HL-60 (cell line): ENCODE measurements at regions not wholly inside any gene's neighbourhood (a gene's known extent, or its start where the extent isn't known, plus 50 kb on each side); places are given as distances from the start of the nearest gene placed in this dataset.

Experiments
- POLR2AphosphoS5 ChIP-seq: IDR thresholded peaks from 2 replicates; pipeline ENCODE4 v1.6.1; 2012; ENCODE audit warnings: low read depth
- TF ChIP-seq, protein P1 (sequence below): IDR thresholded peaks from one replicate; pipeline ENCODE4 v1.5.1; 2011; ENCODE audit warnings: low read length, control low read depth, inconsistent platforms; ENCODE audit not compliant: insufficient read depth

DNA sequence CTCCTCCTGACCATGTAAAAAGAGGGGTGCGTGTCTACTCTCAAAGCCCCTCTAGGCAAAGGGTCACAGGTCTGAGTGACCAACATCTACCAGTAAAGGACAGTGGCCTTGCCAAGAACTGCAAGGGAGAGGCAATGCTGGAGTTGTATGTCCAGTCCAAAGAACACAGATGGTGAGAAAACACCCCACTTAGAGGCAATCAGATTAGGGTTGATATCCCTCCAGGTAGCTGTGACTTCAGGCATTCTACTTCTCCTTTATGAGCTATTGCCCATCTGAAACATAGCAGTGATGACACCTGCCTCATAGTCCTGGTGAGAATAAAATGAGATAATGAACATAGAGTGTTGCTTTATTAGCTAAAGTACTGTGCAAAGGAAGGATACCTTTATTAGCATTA lies 50.8 kb upstream of the MAFB start:
- no peak for TF ChIP-seq POLR2AphosphoS5
- TF ChIP-seq, protein P1, sequence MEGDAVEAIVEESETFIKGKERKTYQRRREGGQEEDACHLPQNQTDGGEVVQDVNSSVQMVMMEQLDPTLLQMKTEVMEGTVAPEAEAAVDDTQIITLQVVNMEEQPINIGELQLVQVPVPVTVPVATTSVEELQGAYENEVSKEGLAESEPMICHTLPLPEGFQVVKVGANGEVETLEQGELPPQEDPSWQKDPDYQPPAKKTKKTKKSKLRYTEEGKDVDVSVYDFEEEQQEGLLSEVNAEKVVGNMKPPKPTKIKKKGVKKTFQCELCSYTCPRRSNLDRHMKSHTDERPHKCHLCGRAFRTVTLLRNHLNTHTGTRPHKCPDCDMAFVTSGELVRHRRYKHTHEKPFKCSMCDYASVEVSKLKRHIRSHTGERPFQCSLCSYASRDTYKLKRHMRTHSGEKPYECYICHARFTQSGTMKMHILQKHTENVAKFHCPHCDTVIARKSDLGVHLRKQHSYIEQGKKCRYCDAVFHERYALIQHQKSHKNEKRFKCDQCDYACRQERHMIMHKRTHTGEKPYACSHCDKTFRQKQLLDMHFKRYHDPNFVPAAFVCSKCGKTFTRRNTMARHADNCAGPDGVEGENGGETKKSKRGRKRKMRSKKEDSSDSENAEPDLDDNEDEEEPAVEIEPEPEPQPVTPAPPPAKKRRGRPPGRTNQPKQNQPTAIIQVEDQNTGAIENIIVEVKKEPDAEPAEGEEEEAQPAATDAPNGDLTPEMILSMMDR: no peak
